B cell (primary cell): ENCODE measurements at regions not wholly inside any gene's neighbourhood (a gene's known extent, or its start where the extent isn't known, plus 50 kb on each side); places are given as distances from the start of the nearest gene placed in this dataset.

Experiments
- CTCF ChIP-seq: fragments of 200-600 bp; IDR thresholded peaks from one replicate; pipeline ENCODE4 v1.8.0; 2022; ENCODE audit warnings: antibody characterized with exemption, mild to moderate bottlenecking
- EZH2 ChIP-seq: IDR thresholded peaks from 2 replicates; pipeline ENCODE4 v1.6.1; 2012; ENCODE audit warnings: borderline replicate concordance, low read depth, mild to moderate bottlenecking, moderate library complexity, low read length; ENCODE audit not compliant: insufficient read depth, poor library complexity, severe bottlenecking

DNA sequence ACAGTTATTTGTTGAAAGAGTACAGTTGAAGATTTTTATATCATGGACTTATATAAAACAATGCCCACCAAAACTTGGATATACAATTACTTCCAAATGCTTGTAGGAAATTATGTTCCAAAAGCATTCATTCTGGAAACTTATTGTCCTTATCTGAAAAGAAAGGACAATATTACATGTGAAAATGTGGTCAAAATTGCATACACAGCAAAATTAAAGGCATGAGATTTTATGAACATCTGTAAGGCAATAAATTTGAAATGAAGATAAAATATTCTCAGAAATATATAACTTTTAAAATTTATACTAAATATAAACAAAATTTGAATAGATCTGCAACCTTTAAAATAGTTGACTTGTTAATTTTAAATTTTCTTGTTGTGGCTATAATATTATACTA lies 1173.8 kb downstream of the NLGN4X start:
- TF ChIP-seq EZH2, result no peak
- no peak for TF ChIP-seq CTCF
